GM21528 (cell line): ENCODE measurements at regions not wholly inside any gene's neighbourhood (a gene's known extent, or its start where the extent isn't known, plus 50 kb on each side); places are given as distances from the start of the nearest gene placed in this dataset.

Source experiments
- ATAC-seq: cut with Tn5 transposase; IDR thresholded peaks from one replicate; pipeline ENCODE4 v1.9.1; 2021; ENCODE audit warnings: mild to moderate bottlenecking, moderate library complexity; ENCODE audit not compliant: unreplicated experiment, low FRiP score

GRCh38 chr4:108529984-108530905 lies 90.1 kb upstream of the RPL34 start:
- ATAC-seq: no peak

- no peak for ATAC-seq
Measured at GRCh38 chr4:108529102-108529501, 91.3 kb upstream of the RPL34 start.

- no peak for ATAC-seq
Measured at GRCh38 chr4:108527723-108528122, 92.7 kb upstream of the RPL34 start.

- no peak for ATAC-seq
Measured at GRCh38 chr4:108520807-108521206, 99.6 kb upstream of the RPL34 start.

GRCh38 chr4:108519911-108520601 lies 100.3 kb upstream of the RPL34 start:
- no peak for ATAC-seq

- ATAC-seq: no peak
Measured at GRCh38 chr4:108519208-108519833, 101.1 kb upstream of the RPL34 start.

- no peak for ATAC-seq
Measured at GRCh38 chr4:108512615-108513505, 107.5 kb upstream of the RPL34 start.

GRCh38 chr4:108511618-108512017 lies 108.8 kb upstream of the RPL34 start:
- no peak for ATAC-seq

- ATAC-seq: no peak
Measured at GRCh38 chr4:108502356-108502755, 118.0 kb upstream of the RPL34 start.

- no peak for ATAC-seq
Measured at GRCh38 chr4:108498925-108499324, 121.5 kb upstream of the RPL34 start.

GRCh38 chr4:108493596-108493931 lies 126.8 kb upstream of the RPL34 start:
- no peak for ATAC-seq

GRCh38 chr4:108492816-108493595 lies 127.4 kb upstream of the RPL34 start:
- ATAC-seq: no peak

GRCh38 chr4:108488865-108489264 lies 131.5 kb upstream of the RPL34 start:
- ATAC-seq: no peak

- no peak for ATAC-seq
Measured at GRCh38 chr4:108486046-108486445, 134.3 kb upstream of the RPL34 start.

- no peak for ATAC-seq
Measured at GRCh38 chr4:108484187-108484586, 136.2 kb upstream of the RPL34 start.

GRCh38 chr4:108483650-108484049 lies 136.7 kb upstream of the RPL34 start:
- ATAC-seq: no peak

GRCh38 chr4:108483079-108483478 lies 137.3 kb upstream of the RPL34 start:
- ATAC-seq: no peak

- no peak for ATAC-seq
Measured at GRCh38 chr4:108480881-108481280, 139.5 kb upstream of the RPL34 start.

GRCh38 chr4:108477527-108478108 lies 142.8 kb upstream of the RPL34 start:
- ATAC-seq: no peak
